CD4-positive, alpha-beta memory T cell (primary cell): ENCODE measurements at regions not wholly inside any gene's neighbourhood (a gene's known extent, or its start where the extent isn't known, plus 50 kb on each side); places are given as distances from the start of the nearest gene placed in this dataset.
"Not testable (repeated sequence)": the region's sequence is repeated elsewhere in the genome, so short reads cannot be mapped to it uniquely, and the experiment has no call there.

Experiments used
- CTCF ChIA-PET: fragments of 350-600 bp; sonication (Branson Sonifier 250); formaldehyde crosslinking; loops from one replicate; lab custom pipeline; 2021; ENCODE audit warnings: inconsistent platforms; ENCODE audit not compliant: partially characterized antibody; lab: Charles Lee
- POLR2A ChIA-PET: fragments of 350-600 bp; sonication (Branson Sonifier 250); formaldehyde crosslinking; loops from one replicate; lab custom pipeline; 2021; ENCODE audit not compliant: partially characterized antibody; lab: Charles Lee
- DNase-seq, 5 donors: peaks; one replicate each; pipeline versions ENCODE4 v3.0.0 to v3.0.0-alpha.2; 2020 to 2022; ENCODE audit warnings: mixed read lengths in 1 of 5
- H3K27ac ChIP-seq: one replicate; pipeline ENCODE4 v1.7.0; 2013; ENCODE audit warnings: low read depth, low read length
- H3K27me3 ChIP-seq: 2 replicates; pipeline ENCODE4 v1.7.0; 2013; ENCODE audit warnings: mild to moderate bottlenecking, low read length, moderate library complexity; ENCODE audit not compliant: insufficient read depth
- H3K36me3 ChIP-seq: 2 replicates; pipeline ENCODE4 v1.7.0; 2013; ENCODE audit warnings: mild to moderate bottlenecking, low read length, moderate library complexity; ENCODE audit not compliant: insufficient read depth
- H3K4me1 ChIP-seq: 2 replicates; pipeline ENCODE4 v1.7.0; 2013; ENCODE audit warnings: mild to moderate bottlenecking, low read length, moderate library complexity; ENCODE audit not compliant: insufficient read depth
- H3K4me3 ChIP-seq, 2 donors: one replicate each; pipeline ENCODE4 v1.7.0; 2013; ENCODE audit warnings: low read length in 2 of 2, mild to moderate bottlenecking in 1 of 2
- H3K9me3 ChIP-seq, 2 donors: one replicate each; pipeline ENCODE4 v1.7.0; 2013; ENCODE audit warnings: low read length in 2 of 2, control low read depth in 1 of 2; ENCODE audit not compliant: control insufficient read depth in 1 of 2
- H3K27ac Mint-ChIP-seq, 7 donors: one replicate each; pipeline ENCODE4 v1.8.0; 2020 to 2021; ENCODE audit warnings: mixed read lengths in 7 of 7, mild to moderate bottlenecking in 6 of 7, inconsistent platforms in 3 of 7, moderate library complexity in 3 of 7
- H3K27me3 Mint-ChIP-seq, 2 donors: one replicate each; pipeline ENCODE4 v1.8.0; 2020 to 2021; ENCODE audit warnings: mixed read lengths in 2 of 2
- H3K36me3 Mint-ChIP-seq, 2 donors: one replicate each; pipeline ENCODE4 v1.8.0; 2020 to 2021; ENCODE audit warnings: mixed read lengths in 2 of 2, inconsistent platforms in 1 of 2, mild to moderate bottlenecking in 1 of 2
- H3K4me1 Mint-ChIP-seq, 4 donors: one replicate each; pipeline ENCODE4 v1.8.0; 2020 to 2021; ENCODE audit warnings: mixed read lengths in 4 of 4, mild to moderate bottlenecking in 1 of 4
- H3K4me3 Mint-ChIP-seq, 8 donors: one replicate each; pipeline ENCODE4 v1.8.0; 2020 to 2021; ENCODE audit warnings: mixed read lengths in 8 of 8, mild to moderate bottlenecking in 7 of 8, moderate library complexity in 6 of 8, inconsistent platforms in 3 of 8
- H3K9me3 Mint-ChIP-seq, 8 donors: one replicate each; pipeline ENCODE4 v1.8.0; 2020 to 2021; ENCODE audit warnings: mixed read lengths in 8 of 8, mild to moderate bottlenecking in 5 of 8, inconsistent platforms in 3 of 8, moderate library complexity in 1 of 8
- intact Hi-C: fragments of 100-400 bp; cut with micrococcal nuclease; formaldehyde crosslinking; loops from one replicate; pipeline ENCODE4 v1.15.1; 2023

DNA sequence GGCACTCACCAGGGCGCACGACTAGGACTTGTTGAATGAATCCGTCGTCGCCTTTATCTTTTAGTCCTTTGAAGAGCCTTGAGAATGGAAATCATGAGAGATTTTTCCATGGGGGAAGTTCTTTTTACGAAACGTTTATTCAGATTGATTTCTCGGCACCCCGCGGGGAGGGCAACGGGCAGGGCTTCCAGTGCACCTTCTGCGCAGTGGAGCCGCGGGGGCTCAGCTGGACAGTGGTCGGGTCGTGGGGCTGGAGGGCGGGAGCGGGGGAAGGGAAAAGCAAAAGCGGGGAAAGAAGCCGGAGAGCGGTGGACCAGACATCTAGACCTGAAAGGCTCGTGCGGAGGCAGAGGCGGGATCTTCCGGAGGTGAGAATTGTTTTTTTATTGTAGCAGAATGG is 50.6 kb upstream of the NBPF20 start:
- H3K9me3 ChIP-seq, H3K4me3 ChIP-seq, H3K4me1 Mint-ChIP-seq, H3K27ac Mint-ChIP-seq, H3K36me3 ChIP-seq, H3K4me1 ChIP-seq, H3K27me3 ChIP-seq, H3K27ac ChIP-seq, H3K36me3 Mint-ChIP-seq, POLR2A ChIA-PET, H3K9me3 Mint-ChIP-seq, CTCF ChIA-PET, H3K27me3 Mint-ChIP-seq, intact Hi-C loops: not testable (repeated sequence)
- peak in 1 of 5 donors; percentile 23 for DNase-seq
- peak overlapping the region in 7 of 8 donors; percentile 23 to 75 (median 66) for H3K4me3 Mint-ChIP-seq

DNA sequence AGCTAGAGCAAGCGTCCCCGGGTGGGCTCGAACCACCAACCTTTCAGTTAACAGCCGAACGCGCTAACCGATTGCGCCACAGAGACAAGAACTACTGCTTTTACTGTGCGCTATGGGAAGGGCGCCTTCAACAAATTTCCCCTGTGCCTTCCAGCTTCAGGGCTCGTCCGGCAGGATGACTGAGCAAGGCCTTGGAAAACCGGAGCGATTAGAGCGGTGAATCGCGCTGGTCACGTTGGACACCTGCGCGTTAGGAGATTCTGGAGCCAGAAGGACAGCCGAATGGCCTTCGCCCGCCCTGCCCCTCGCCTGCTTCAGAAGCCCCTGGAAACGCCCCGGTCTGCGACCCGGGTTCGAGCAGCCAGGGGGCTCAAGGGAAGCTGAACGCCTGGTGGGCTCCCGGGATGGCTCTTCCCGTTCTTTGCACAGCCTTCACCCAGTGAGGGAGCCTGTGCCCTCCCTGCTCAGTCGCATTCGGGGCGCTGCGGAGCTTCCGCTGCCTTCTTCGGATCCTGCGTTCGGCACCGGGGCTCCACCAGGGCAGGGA is 50.0 kb upstream of the NBPF20 start:
- H3K27me3 ChIP-seq, H3K27ac ChIP-seq, H3K4me1 Mint-ChIP-seq, H3K4me1 ChIP-seq, intact Hi-C loops, H3K9me3 Mint-ChIP-seq, H3K27me3 Mint-ChIP-seq, H3K36me3 ChIP-seq, H3K4me3 ChIP-seq, H3K27ac Mint-ChIP-seq, POLR2A ChIA-PET, CTCF ChIA-PET, DNase-seq, H3K36me3 Mint-ChIP-seq, H3K9me3 ChIP-seq: not testable (repeated sequence)
- peak overlapping the region in 7 of 8 donors; percentile 23 to 79 (median 65) for H3K4me3 Mint-ChIP-seq
